Type B pancreatic cell (in vitro differentiated cells): ENCODE measurements at regions not wholly inside any gene's neighbourhood (a gene's known extent, or its start where the extent isn't known, plus 50 kb on each side); places are given as distances from the start of the nearest gene placed in this dataset.
A peak's percentile ranks its signal among the peaks of the same experiment; 100 is the strongest.

Experiments used
- DNase-seq: peaks from one replicate; pipeline ENCODE4 v3.0.0; 2021; ENCODE audit warnings: mixed read lengths; ENCODE audit not compliant: unreplicated experiment; ENCODE audit errors: extremely low spot score
- H3K27ac Mint-ChIP-seq: 2 replicates; pipeline ENCODE4 v1.8.0; 2021; ENCODE audit warnings: mild to moderate bottlenecking, mixed read lengths
- H3K27me3 Mint-ChIP-seq: 2 replicates; pipeline ENCODE4 v1.8.0; 2021; ENCODE audit warnings: mixed read lengths
- H3K36me3 Mint-ChIP-seq: 2 replicates; pipeline ENCODE4 v1.8.0; 2021; ENCODE audit warnings: mixed read lengths
- H3K4me1 Mint-ChIP-seq: one replicate; pipeline ENCODE4 v1.8.0; 2021; ENCODE audit warnings: mixed read lengths; ENCODE audit not compliant: unreplicated experiment
- H3K4me3 Mint-ChIP-seq: 2 replicates; pipeline ENCODE4 v1.8.0; 2021; ENCODE audit warnings: mild to moderate bottlenecking, mixed read lengths
- H3K9me3 Mint-ChIP-seq: 2 replicates; pipeline ENCODE4 v1.8.0; 2021; ENCODE audit warnings: mixed read lengths
- CTCF ChIP-seq: fragments of 200-600 bp; sonication (generic); conservative IDR thresholded peaks from 2 replicates; pipeline ENCODE4 v1.5.0; 2021; ENCODE audit warnings: antibody characterized with exemption, mild to moderate bottlenecking

- no peak for TF ChIP-seq CTCF
- H3K9me3 Mint-ChIP-seq = no peaks in the 10 kb centered on the region
- DNase-seq = no peak
- H3K27ac Mint-ChIP-seq = no peak overlapping the region
- no peaks in the 10 kb centered on the region for H3K27me3 Mint-ChIP-seq
- H3K4me3 Mint-ChIP-seq = no peak overlapping the region
- H3K36me3 Mint-ChIP-seq = peaks cover 8% of the 10 kb centered on the region
- H3K4me1 Mint-ChIP-seq = no peaks in the 10 kb centered on the region
Observed at GRCh38 chr14:35222872-35223466, 69.2 kb upstream of the PSMA6 start.

GRCh38 chr14:35223927-35224326, 68.3 kb upstream of the PSMA6 start:
- Mint-ChIP-seq H3K36me3 (peaks cover 12% of the 10 kb centered on the region), H3K4me3 (no peak overlapping the region)
- DNase-seq = no peak

GRCh38 chr14:35224615-35225014, 67.6 kb upstream of the PSMA6 start:
- Mint-ChIP-seq H3K4me1 (no peaks in the 10 kb centered on the region), H3K9me3 (no peaks in the 10 kb centered on the region), H3K36me3 (peaks cover 12% of the 10 kb centered on the region), H3K4me3 (no peak overlapping the region), H3K27me3 (no peaks in the 10 kb centered on the region), H3K27ac (no peak overlapping the region)
- no peak for TF ChIP-seq CTCF
- no peak for DNase-seq

More at GRCh38 chr14:35223927-35224326, 68.3 kb upstream of the PSMA6 start:
- H3K4me1 Mint-ChIP-seq = no peaks in the 10 kb centered on the region
- no peak overlapping the region for H3K27ac Mint-ChIP-seq
- no peaks in the 10 kb centered on the region for H3K27me3 Mint-ChIP-seq
- TF ChIP-seq CTCF = no peak
- H3K9me3 Mint-ChIP-seq = no peaks in the 10 kb centered on the region

- Mint-ChIP-seq H3K36me3 (peaks cover 7% of the 10 kb centered on the region), H3K4me1 (peaks cover 5% of the 10 kb centered on the region), H3K4me3 (no peak overlapping the region), H3K27me3 (no peaks in the 10 kb centered on the region), H3K27ac (no peak overlapping the region), H3K9me3 (no peaks in the 10 kb centered on the region)
- peak; percentile 61 for TF ChIP-seq CTCF
- DNase-seq = no peak
Observed at GRCh38 chr14:35229084-35229791, 62.9 kb upstream of the PSMA6 start.

- Mint-ChIP-seq H3K27ac (no peak overlapping the region), H3K27me3 (no peaks in the 10 kb centered on the region), H3K36me3 (peaks cover 7% of the 10 kb centered on the region), H3K9me3 (no peaks in the 10 kb centered on the region), H3K4me1 (peaks cover 5% of the 10 kb centered on the region), H3K4me3 (no peak overlapping the region)
- TF ChIP-seq CTCF = peak; percentile 4
- no peak for DNase-seq
Observed at GRCh38 chr14:35229792-35230089, 62.4 kb upstream of the PSMA6 start.
